Prostate gland (tissue), 2 donors: ENCODE measurements at regions not wholly inside any gene's neighbourhood (a gene's known extent, or its start where the extent isn't known, plus 50 kb on each side); places are given as distances from the start of the nearest gene placed in this dataset.

ENCODE experiments used
- CTCF ChIP-seq, 4 experiments: fragments of 200-600 bp in 2 of 4; fragments of 450-650 bp in 2 of 4; sonication (generic) in 2 of 4; IDR thresholded peaks; 1 replicate in 3 of 4; 2 replicates in 1 of 4; pipeline ENCODE4 v1.5.1; 2016 to 2019; ENCODE audit warnings: antibody characterized with exemption in 4 of 4, mild to moderate bottlenecking in 2 of 4, moderate library complexity in 2 of 4
- POLR2A ChIP-seq: fragments of 450-650 bp; IDR thresholded peaks from one replicate; pipeline ENCODE4 v1.6.1; 2016; ENCODE audit warnings: antibody characterized with exemption, mild to moderate bottlenecking
- POLR2AphosphoS5 ChIP-seq: sonication (generic); formaldehyde crosslinking; IDR thresholded peaks from one replicate; pipeline ENCODE4 v1.6.1; 2017; ENCODE audit warnings: antibody characterized with exemption

GRCh38 chr5:122701640-122702523, 73.0 kb upstream of the SNX2 start:
- no peak for TF ChIP-seq CTCF (IDR thresholded peaks at IDR 0.05)
- TF ChIP-seq POLR2A = no peak
- TF ChIP-seq POLR2AphosphoS5 = no peak
